ENCODE measurements at regions not wholly inside any gene's neighbourhood (a gene's known extent, or its start where the extent isn't known, plus 50 kb on each side); places are given as distances from the start of the nearest gene placed in this dataset.

- no peak overlapping the region for H3K27ac Mint-ChIP-seq
- no peak for DNase-seq (ENCODE audit: low spot score in 2 of 2, unreplicated experiment in 2 of 2)
- H3K4me1 Mint-ChIP-seq = no peaks in the 10 kb centered on the region
- H3K4me3 Mint-ChIP-seq = no peak overlapping the region
- no peaks in the 10 kb centered on the region for H3K36me3 Mint-ChIP-seq
- H3K27me3 Mint-ChIP-seq (ENCODE audit: low read depth) = no peaks in the 10 kb centered on the region
- TF ChIP-seq, protein P1, sequence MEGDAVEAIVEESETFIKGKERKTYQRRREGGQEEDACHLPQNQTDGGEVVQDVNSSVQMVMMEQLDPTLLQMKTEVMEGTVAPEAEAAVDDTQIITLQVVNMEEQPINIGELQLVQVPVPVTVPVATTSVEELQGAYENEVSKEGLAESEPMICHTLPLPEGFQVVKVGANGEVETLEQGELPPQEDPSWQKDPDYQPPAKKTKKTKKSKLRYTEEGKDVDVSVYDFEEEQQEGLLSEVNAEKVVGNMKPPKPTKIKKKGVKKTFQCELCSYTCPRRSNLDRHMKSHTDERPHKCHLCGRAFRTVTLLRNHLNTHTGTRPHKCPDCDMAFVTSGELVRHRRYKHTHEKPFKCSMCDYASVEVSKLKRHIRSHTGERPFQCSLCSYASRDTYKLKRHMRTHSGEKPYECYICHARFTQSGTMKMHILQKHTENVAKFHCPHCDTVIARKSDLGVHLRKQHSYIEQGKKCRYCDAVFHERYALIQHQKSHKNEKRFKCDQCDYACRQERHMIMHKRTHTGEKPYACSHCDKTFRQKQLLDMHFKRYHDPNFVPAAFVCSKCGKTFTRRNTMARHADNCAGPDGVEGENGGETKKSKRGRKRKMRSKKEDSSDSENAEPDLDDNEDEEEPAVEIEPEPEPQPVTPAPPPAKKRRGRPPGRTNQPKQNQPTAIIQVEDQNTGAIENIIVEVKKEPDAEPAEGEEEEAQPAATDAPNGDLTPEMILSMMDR (IDR thresholded peaks at IDR 0.05; ENCODE audit: unreplicated experiment) = no peak
- H3K9me3 Mint-ChIP-seq = peaks cover 4% of the 10 kb centered on the region
Observed at GRCh38 chr12:17652436-17652835, 437.6 kb downstream of the RERGL start.

DNA sequence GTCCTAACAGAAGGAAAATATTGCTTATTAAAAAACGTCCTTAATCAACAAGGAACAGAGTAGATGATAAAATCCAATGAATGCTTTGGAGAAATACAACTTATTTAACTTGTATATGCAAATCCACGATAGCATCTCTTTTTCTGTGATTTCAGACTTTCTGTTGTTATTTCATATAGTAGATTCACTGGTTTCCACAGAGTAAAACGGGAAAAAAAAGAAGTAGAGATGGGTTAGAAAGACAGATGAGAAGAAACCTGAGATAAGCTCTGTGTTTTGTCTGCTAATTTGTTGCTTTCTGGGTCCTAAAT, 447.7 kb downstream of the RERGL start:
- Mint-ChIP-seq H3K4me1 (no peaks in the 10 kb centered on the region), H3K4me3 (no peak overlapping the region), H3K27ac (no peak overlapping the region), H3K36me3 (no peaks in the 10 kb centered on the region), H3K9me3 (no peaks in the 10 kb centered on the region), H3K27me3 (ENCODE audit: low read depth) (peaks cover 25% of the 10 kb centered on the region)
- TF ChIP-seq, protein P1 (IDR thresholded peaks at IDR 0.05; ENCODE audit: unreplicated experiment) = peak; percentile 14
- no peak for DNase-seq (ENCODE audit: low spot score in 2 of 2, unreplicated experiment in 2 of 2)

- TF ChIP-seq, protein P1 (IDR thresholded peaks at IDR 0.05; ENCODE audit: unreplicated experiment) = no peak
- H3K4me1 Mint-ChIP-seq = no peaks in the 10 kb centered on the region
- H3K27ac Mint-ChIP-seq = no peak overlapping the region
- no peak overlapping the region for H3K4me3 Mint-ChIP-seq
- peaks cover 25% of the 10 kb centered on the region for H3K27me3 Mint-ChIP-seq (ENCODE audit: low read depth)
- H3K36me3 Mint-ChIP-seq = no peaks in the 10 kb centered on the region
- H3K9me3 Mint-ChIP-seq = no peaks in the 10 kb centered on the region
- no peak for DNase-seq (ENCODE audit: low spot score in 2 of 2, unreplicated experiment in 2 of 2)
Observed at GRCh38 chr12:17640615-17641014, 449.4 kb downstream of the RERGL start.

- Mint-ChIP-seq H3K4me3 (no peak overlapping the region), H3K4me1 (no peaks in the 10 kb centered on the region), H3K27ac (no peak overlapping the region), H3K9me3 (peaks cover 23% of the 10 kb centered on the region), H3K27me3 (ENCODE audit: low read depth) (no peaks in the 10 kb centered on the region), H3K36me3 (no peaks in the 10 kb centered on the region)
- DNase-seq (ENCODE audit: low spot score in 2 of 2, unreplicated experiment in 2 of 2) = no peak
- TF ChIP-seq, protein P1 (IDR thresholded peaks at IDR 0.05; ENCODE audit: unreplicated experiment) = no peak
Observed at GRCh38 chr12:17618831-17619230, 471.2 kb downstream of the RERGL start.

GRCh38 chr12:17609701-17610100, 480.3 kb downstream of the RERGL start:
- Mint-ChIP-seq H3K27ac (no peak overlapping the region), H3K4me1 (no peaks in the 10 kb centered on the region), H3K27me3 (ENCODE audit: low read depth) (no peaks in the 10 kb centered on the region), H3K36me3 (no peaks in the 10 kb centered on the region), H3K4me3 (no peak overlapping the region), H3K9me3 (no peaks in the 10 kb centered on the region)
- DNase-seq (ENCODE audit: low spot score in 2 of 2, unreplicated experiment in 2 of 2) = no peak
- TF ChIP-seq, protein P1 (IDR thresholded peaks at IDR 0.05; ENCODE audit: unreplicated experiment) = no peak

DNA sequence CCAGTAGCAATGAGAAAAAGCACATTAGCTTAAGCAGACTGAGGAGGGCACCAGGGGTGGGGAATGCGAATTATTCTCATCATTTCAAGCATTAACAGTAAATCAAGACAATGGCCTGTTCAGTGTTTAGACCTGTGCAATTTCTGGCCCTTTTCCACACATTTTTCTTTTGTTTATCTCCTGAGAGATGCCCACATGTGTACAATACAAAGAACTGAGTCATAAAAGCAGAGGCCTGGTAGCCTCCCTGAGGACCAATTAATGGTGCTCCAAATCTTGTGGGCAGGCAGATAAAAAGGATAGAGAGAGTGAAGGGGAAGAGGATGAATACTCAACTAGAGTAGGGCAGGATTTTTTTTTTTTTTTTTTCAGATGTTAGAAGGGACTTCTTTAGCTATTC, 480.8 kb downstream of the RERGL start:
- Mint-ChIP-seq H3K27ac (no peak overlapping the region), H3K36me3 (no peaks in the 10 kb centered on the region), H3K4me1 (no peaks in the 10 kb centered on the region), H3K27me3 (ENCODE audit: low read depth) (no peaks in the 10 kb centered on the region), H3K9me3 (no peaks in the 10 kb centered on the region), H3K4me3 (no peak overlapping the region)
- TF ChIP-seq, protein P1 (IDR thresholded peaks at IDR 0.05; ENCODE audit: unreplicated experiment) = no peak
- no peak for DNase-seq (ENCODE audit: low spot score in 2 of 2, unreplicated experiment in 2 of 2)

Measured in mesothelial cell of epicardium (in vitro differentiated cells).